Transverse colon (tissue), 4 donors: ENCODE measurements at regions not wholly inside any gene's neighbourhood (a gene's known extent, or its start where the extent isn't known, plus 50 kb on each side); places are given as distances from the start of the nearest gene placed in this dataset.
"Not testable (repeated sequence)": the region's sequence is repeated elsewhere in the genome, so short reads cannot be mapped to it uniquely, and the experiment has no call there.

Source experiments
- DNase-seq: peaks from one replicate; pipeline ENCODE4 v3.0.0-alpha.2; 2019
- H3K27ac ChIP-seq, 4 donors: fragments of 200-600 bp; sonication (generic); 2 replicates each; pipeline ENCODE4 v1.5.1; 2016 to 2018; ENCODE audit warnings: inconsistent platforms in 4 of 4
- H3K27me3 ChIP-seq: fragments of 200-600 bp; sonication (generic); 2 replicates; pipeline ENCODE4 v1.5.1; 2017; ENCODE audit warnings: inconsistent platforms
- H3K36me3 ChIP-seq, 4 donors: fragments of 200-600 bp; sonication (generic); 2 replicates each; pipeline ENCODE4 v1.5.1; 2017 to 2019; ENCODE audit warnings: inconsistent platforms in 4 of 4
- H3K4me1 ChIP-seq, 4 donors: fragments of 200-600 bp; sonication (generic); 2 replicates each; pipeline ENCODE4 v1.5.1; 2017 to 2020; ENCODE audit warnings: inconsistent platforms in 4 of 4
- H3K4me3 ChIP-seq, 4 donors: fragments of 200-600 bp; sonication (generic); 1 replicate in 1 of 4; 2 replicates in 3 of 4; pipeline versions ENCODE4 v1.5.1 to v1.6.1; 2017 to 2019; ENCODE audit warnings: inconsistent platforms in 4 of 4
- H3K9me3 ChIP-seq, 2 donors: fragments of 200-600 bp; sonication (generic); 2 replicates each; pipeline ENCODE4 v1.5.1; 2017 to 2019; ENCODE audit warnings: inconsistent platforms in 2 of 2
- EP300 ChIP-seq: sonication (generic); formaldehyde crosslinking; IDR thresholded peaks from one replicate; pipeline ENCODE4 v1.6.1; 2017; ENCODE audit warnings: antibody characterized with exemption, low read depth
- POLR2A ChIP-seq: fragments of 450-650 bp; IDR thresholded peaks from one replicate; pipeline ENCODE4 v1.6.1; 2016; ENCODE audit warnings: antibody characterized with exemption, mild to moderate bottlenecking, moderate library complexity
- POLR2AphosphoS5 ChIP-seq, 3 donors: sonication (generic); formaldehyde crosslinking; IDR thresholded peaks; one replicate each; pipeline ENCODE4 v1.6.1; 2016; ENCODE audit warnings: antibody characterized with exemption in 3 of 3
- WGBS, 2 donors: methylation state at CpG; one replicate each; pipeline ENCODE4 v1.1.5; 2018; ENCODE audit warnings: low coverage in 1 of 2; 5-methylcytosine and 5-hydroxymethylcytosine counted together
- in situ Hi-C, 4 donors: fragments of 200-750 bp; cut with MboI; loops; one replicate each; pipeline versions ENCODE4 v1.15.0 to v1.15.1; 2017; ENCODE audit warnings: low sequenced_read_pairs in 3 of 4, low pct_ligation_motif_present in 1 of 4, low pct_unique_long_range_greater_than_20kb in 1 of 4
- intact Hi-C: fragments of 100-400 bp; cut with DNase I; formaldehyde crosslinking; loops from one replicate; pipeline ENCODE4 v1.15.1; 2023; ENCODE audit warnings: low total_unique reads
- TF ChIP-seq, protein P1 (sequence below), 5 experiments: fragments of 200-600 bp in 3 of 5; fragments of 450-650 bp in 2 of 5; sonication (generic) in 3 of 5; IDR thresholded peaks; 1 replicate in 2 of 5; 2 replicates in 3 of 5; pipeline ENCODE4 v1.5.1; 2016 to 2017; ENCODE audit warnings: antibody characterized with exemption in 5 of 5, inconsistent platforms in 3 of 5, mild to moderate bottlenecking in 2 of 5, moderate library complexity in 1 of 5

DNA sequence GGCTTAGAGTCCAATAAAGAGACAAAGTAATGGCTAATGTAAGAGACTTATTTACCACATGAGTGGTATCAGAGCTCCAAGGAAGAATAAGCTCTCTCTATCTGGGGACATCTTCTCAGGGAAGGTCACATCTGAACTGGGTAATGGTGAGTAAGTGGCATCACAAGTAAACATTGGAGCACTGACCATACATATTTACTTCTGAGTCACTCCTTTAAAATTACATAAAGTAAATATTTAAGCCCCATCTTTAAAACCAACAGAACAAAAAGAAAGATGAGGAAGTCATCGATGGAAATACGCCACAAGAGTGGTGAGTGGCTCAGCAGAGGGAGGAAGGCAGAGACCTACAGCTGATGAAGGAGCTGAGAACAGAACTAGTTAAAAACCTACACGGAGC is 159.9 kb downstream of the DUSP6 start:
- in situ Hi-C loops (no loop called here), intact Hi-C loops (no loop called here)
- 50 to 76% methylated on average over 2 to 3 of the region's 3 CpGs for WGBS, 2 donors
- H3K9me3 ChIP-seq, result peaks cover 14 to 17% of the 10 kb centered on the region in 2 donors
- no peaks in the 10 kb centered on the region for H3K27me3 ChIP-seq
- TF ChIP-seq, protein P1, sequence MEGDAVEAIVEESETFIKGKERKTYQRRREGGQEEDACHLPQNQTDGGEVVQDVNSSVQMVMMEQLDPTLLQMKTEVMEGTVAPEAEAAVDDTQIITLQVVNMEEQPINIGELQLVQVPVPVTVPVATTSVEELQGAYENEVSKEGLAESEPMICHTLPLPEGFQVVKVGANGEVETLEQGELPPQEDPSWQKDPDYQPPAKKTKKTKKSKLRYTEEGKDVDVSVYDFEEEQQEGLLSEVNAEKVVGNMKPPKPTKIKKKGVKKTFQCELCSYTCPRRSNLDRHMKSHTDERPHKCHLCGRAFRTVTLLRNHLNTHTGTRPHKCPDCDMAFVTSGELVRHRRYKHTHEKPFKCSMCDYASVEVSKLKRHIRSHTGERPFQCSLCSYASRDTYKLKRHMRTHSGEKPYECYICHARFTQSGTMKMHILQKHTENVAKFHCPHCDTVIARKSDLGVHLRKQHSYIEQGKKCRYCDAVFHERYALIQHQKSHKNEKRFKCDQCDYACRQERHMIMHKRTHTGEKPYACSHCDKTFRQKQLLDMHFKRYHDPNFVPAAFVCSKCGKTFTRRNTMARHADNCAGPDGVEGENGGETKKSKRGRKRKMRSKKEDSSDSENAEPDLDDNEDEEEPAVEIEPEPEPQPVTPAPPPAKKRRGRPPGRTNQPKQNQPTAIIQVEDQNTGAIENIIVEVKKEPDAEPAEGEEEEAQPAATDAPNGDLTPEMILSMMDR (IDR thresholded peaks at IDR 0.05), result no peak
- TF ChIP-seq EP300 (no peak), POLR2A (no peak), POLR2AphosphoS5 (IDR thresholded peaks at IDR 0.05) (no peak)
- no peak overlapping the region for H3K4me3 ChIP-seq
- no peaks in the 10 kb centered on the region for H3K36me3 ChIP-seq
- no peak overlapping the region for H3K27ac ChIP-seq
- no peaks in the 10 kb centered on the region for H3K4me1 ChIP-seq
- DNase-seq, result no peak

DNA sequence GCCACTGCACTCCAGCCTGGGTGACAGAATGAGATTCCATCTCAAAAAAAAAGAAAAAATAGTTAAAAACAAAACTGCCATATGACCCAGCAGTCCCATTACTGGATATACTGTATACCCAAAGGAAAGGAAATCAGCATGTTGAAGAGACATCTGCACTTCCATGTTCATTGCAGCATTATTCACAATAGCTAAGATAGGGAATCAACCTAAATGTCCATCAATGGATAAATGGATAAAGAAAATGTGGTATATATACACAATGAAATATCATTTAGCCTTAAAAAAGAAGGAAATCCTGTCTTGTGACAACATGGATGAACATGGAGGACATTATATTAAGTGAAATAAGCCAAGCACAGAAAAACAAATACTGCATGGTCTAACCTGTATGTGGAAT is 160.7 kb downstream of the DUSP6 start:
- H3K27ac ChIP-seq, H3K4me3 ChIP-seq, H3K27me3 ChIP-seq, H3K4me1 ChIP-seq, intact Hi-C loops, in situ Hi-C loops, H3K36me3 ChIP-seq, DNase-seq: not testable (repeated sequence)
- H3K9me3 ChIP-seq, result peaks cover 14 to 17% of the 10 kb centered on the region in 2 donors

DNA sequence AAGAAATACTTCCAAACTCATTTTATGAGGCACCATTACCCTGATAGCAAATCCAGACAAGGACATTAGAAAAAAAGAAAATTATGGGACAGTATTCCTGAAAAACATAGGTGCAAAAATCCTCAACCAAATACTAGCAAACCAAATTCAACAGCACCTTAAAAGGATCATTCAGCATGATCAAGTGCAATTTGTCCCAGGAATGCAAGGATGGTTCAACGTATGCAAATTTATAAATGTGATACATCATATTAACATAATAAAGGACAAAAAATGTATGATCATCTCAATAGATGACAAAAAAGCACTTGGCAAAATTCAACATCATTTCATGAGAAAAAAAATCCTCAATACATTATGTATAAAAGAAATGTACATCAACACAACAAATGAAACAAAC is 162.9 kb downstream of the DUSP6 start:
- no peaks in the 10 kb centered on the region for H3K27me3 ChIP-seq
- no peaks in the 10 kb centered on the region for H3K36me3 ChIP-seq
- TF ChIP-seq EP300 (no peak), POLR2A (no peak), POLR2AphosphoS5 (IDR thresholded peaks at IDR 0.05) (no peak)
- TF ChIP-seq, protein P1 (IDR thresholded peaks at IDR 0.05), result no peak
- no peak overlapping the region for H3K4me3 ChIP-seq
- DNase-seq, result no peak
- intact Hi-C loops, result no loop called here
- H3K27ac ChIP-seq, result no peak overlapping the region
- H3K9me3 ChIP-seq, result peaks cover 14 to 17% of the 10 kb centered on the region in 2 donors
- H3K4me1 ChIP-seq, result no peaks in the 10 kb centered on the region
- in situ Hi-C loops, result no loop called here
- WGBS, 2 donors, result 83 to 90% methylated on average over 1 of the region's 1 CpG

DNA sequence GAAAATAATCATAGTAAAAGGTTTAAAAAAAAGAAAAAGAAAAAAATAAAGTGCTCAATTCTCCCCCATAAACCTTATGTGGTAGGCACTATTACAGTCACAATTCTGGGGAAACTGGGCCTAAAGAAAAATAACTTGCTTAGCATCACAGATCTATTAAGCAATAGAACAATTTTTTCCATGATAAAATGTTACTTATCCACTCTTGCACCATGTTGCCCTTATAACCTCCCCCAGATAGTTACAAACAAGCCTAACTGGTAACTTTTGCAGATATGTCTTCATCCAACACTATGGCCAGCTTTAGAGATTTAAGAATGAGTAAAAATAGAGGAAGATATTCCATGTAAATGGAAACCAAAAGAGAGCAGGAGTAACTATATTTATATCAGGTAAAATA is 164.8 kb downstream of the DUSP6 start:
- intact Hi-C loops (no loop called here), in situ Hi-C loops (no loop called here)
- peaks cover 14 to 17% of the 10 kb centered on the region in 2 donors for H3K9me3 ChIP-seq
- no peaks in the 10 kb centered on the region for H3K4me1 ChIP-seq
- DNase-seq, result no peak
- H3K27me3 ChIP-seq, result no peaks in the 10 kb centered on the region
- no peak overlapping the region for H3K4me3 ChIP-seq
- no peaks in the 10 kb centered on the region for H3K36me3 ChIP-seq
- TF ChIP-seq POLR2AphosphoS5 (IDR thresholded peaks at IDR 0.05) (no peak), POLR2A (no peak), EP300 (no peak)
- TF ChIP-seq, protein P1 (IDR thresholded peaks at IDR 0.05), result no peak
- H3K27ac ChIP-seq, result no peak overlapping the region

DNA sequence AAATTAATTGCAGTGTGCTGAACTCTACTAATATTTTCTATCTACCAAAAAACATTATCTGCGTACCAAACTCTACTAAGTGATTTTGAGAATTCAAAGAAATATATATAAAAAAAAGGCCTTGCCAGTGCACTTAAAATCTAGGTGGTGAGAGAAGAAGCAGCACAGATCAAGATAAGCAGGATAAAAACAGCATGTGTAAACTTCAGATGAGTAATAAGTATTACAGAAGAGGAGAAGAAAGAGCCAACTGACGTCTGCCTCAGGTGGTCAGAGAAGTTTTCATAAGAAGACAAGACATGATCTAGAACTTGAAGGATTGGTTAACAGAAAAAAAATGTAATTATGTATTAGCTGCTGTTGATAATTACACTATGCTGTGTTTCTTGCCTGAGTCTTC is 166.4 kb downstream of the DUSP6 start:
- Histone ChIP-seq H3K36me3 (no peaks in the 10 kb centered on the region), H3K4me1 (peaks cover 0 to 7% (median 2%) of the 10 kb centered on the region in 4 donors), H3K9me3 (peaks cover 14 to 17% of the 10 kb centered on the region in 2 donors), H3K27me3 (no peaks in the 10 kb centered on the region), H3K27ac (no peak overlapping the region), H3K4me3 (no peak overlapping the region)
- intact Hi-C loops, result no loop called here
- no peak for DNase-seq
- 86 to 100% methylated on average over 1 to 2 of the region's 2 CpGs for WGBS, 2 donors
- TF ChIP-seq POLR2A (no peak), POLR2AphosphoS5 (IDR thresholded peaks at IDR 0.05) (no peak), EP300 (no peak)
- TF ChIP-seq, protein P1 (IDR thresholded peaks at IDR 0.05), result no peak
- in situ Hi-C loops, result no loop called here
